HG03159 (cell line): ENCODE measurements at regions not wholly inside any gene's neighbourhood (a gene's known extent, or its start where the extent isn't known, plus 50 kb on each side); places are given as distances from the start of the nearest gene placed in this dataset.
"Not testable (repeated sequence)": the region's sequence is repeated elsewhere in the genome, so short reads cannot be mapped to it uniquely, and the experiment has no call there.

Source experiments
- ATAC-seq: cut with Tn5 transposase; IDR thresholded peaks from one replicate; pipeline ENCODE4 v1.9.1; 2021; ENCODE audit warnings: mild to moderate bottlenecking, moderate library complexity; ENCODE audit not compliant: unreplicated experiment

DNA sequence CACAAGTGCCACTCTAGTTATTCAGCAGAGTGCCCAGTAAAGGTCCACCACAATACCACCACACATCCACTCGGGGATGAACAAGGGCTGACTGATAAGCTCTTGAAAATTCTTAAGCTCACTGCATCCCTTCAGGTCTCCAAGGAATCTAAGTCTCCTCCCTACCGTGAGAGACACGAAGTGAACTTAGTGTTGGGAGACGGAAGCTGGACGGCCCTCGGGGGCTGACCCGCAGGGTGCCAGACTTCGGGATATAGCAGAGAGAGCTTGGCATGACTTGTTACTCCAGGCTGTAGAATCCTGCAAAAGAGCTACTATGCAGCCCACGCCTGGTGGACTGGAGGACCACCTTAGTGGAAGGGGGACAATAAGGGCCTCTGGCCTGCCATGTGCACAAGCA is 75.1 kb downstream of the LYZL1 start:
- ATAC-seq = not testable (repeated sequence)

DNA sequence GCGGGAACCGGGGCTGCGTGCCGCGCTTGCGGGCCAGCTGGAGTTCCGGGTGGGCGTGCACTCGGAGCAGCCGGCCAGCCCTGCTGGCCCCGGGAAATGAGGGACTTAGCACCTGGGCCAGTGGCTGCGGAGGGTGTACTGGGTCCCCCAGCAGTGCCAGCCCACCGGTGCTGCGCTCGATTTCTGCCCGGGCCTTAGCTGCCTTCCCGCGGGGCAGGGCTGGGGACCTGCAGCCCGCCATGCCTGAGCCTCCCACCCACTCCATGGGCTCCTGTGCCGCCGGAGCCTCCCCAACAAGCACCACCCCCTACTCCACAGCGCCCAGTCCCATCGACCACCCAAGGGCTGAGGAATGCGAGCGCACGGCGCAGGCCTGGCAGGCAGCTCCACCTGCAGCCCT is 77.3 kb downstream of the LYZL1 start:
- not testable (repeated sequence) for ATAC-seq

DNA sequence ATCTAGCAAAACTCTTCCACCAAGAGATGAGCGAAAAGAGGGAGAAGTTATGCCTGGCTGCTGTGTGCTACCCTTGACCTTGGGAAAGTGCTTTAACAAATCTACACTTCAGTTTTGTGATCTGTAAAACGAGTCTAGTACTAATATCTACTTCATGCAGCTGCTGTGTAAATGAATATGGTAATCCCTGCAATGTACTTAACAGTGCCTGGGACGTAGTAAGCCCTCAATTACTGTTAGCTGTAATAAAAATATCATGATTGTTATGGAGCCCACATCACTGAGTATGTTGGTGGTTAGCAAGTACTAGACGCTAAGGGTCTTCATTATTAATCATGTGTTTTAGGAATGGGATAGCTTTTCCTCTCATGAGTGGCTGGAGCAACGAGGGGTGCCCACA is 80.5 kb downstream of the LYZL1 start:
- ATAC-seq = no peak

DNA sequence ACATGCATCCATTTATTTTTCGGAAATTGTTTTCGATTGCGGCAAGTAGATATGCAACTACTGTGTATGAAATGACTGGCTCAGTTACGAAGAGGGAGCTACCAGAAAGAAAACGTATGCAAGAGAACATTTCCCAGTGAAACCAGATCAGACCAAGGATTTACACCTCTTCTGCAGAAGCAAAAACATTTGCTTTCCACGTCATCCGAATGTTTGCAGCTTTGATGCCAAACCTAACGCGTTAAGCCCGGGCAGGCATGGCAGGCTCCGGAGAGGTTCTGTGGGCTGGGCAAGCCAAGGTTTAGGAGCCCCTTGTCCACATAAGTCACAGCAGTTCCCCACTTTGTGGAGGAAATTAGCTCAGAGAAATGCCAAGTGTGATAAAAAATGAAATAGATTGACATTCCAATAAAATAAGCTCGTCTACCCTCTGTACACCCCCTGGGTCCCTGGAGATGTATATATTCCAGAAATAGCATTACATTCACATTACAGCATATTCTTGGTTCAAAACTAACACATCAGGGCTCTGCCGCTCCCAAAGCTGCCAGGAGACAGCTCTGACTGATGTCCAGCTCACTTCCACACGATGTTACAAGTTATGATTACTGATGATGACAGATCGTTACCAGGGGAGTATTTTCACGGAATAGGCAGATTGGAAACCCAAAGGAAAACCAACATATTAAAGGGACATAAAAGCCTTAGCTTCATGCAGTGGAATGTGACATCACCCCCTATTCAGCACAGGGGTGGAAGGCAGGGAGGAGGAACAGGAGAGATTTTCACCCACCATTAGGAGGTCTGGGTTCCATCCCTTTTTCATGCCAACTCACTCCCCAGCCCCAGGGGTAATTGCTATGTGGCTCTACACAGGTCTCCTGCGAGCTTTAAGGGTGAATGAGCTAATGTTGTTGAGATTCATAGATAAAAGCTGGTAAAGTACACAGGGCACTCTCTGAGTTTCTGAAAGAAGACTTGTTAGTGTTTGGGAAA is 81.5 kb downstream of the LYZL1 start:
- no peak for ATAC-seq

DNA sequence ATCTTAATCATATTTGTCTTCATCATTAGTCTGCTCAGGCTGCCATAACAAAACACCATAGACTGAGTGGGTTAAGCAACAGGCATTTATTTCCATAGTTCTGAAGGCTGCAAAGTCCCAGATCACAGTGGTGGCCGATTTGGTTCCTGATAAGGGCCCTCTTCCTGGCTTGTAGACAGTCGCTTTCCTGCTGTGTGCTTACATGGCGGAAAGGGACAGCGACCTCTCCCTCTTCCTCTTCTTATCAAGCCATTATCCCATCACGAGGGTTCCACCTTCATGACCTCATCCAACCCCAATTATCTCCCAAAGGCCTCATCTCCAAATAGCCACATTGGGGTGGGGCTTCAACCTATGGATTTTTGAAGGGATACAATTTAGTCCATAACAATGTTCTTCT is 84.0 kb downstream of the LYZL1 start:
- ATAC-seq = no peak

DNA sequence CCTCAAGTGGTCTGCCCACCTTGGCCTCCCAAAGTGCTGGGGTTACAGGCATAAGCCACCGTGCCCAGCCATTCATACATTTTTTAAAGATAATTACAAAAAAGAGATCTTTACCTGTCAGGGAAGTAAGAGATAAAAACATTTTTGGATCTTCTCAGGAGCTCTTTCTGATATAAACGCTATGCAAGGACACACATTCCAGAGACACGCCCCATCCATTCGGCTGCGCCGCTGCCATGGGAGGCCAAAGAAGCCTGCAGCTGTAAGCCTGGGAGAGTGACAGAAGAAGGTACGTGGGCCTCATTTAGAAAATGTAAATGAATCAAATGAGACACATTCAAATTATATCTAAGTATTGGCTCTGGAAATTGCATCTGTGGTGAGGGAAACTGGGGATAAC is 85.3 kb downstream of the LYZL1 start:
- ATAC-seq = no peak

DNA sequence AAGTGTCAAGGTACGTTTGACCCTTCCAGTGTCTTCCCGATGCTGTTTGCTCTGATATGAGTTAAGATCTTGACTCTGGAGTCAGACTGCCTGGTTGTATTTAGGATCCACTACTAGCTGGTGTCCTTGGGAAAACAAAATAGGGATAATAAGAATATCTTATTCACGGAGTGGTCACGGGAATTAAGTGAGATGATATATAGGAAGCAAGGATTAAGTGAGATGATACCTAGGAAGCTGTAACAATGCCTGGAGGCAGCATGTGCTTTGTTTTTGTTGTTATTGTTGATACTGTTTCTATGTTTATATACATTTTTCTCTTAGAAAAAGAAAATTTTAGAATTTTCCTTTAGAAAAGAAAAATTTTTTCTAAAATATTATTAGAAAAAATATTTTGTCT is 87.0 kb downstream of the LYZL1 start:
- no peak for ATAC-seq

DNA sequence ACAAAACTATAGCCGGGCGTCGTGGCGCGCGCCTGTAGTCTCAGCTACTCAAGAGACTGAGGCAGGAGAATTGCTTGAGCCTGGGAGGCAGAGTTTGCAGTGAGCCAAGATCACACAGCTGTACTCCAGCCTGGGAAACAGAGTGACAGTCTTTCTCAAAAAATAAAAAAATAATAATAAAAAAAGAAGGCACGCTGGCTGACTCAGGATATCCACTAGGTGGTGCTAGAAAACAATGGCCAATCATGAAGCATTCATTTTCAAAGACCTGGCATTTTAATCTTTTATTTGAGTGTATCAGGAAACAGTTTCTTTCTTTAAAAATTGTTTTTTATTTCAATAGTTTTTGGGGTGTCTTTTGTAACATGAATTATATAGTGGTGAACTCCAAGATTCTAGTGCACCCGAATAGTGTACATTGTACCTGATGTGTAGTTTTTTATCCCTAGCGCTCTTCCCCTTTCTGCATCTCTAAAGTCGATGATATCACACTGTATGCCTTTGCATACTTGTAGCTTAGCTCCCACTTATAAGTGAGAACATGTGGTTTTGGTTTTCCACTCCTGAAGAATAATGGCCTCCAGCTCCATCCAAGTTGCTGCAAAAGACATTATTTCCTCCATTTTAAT is 88.6 kb downstream of the LYZL1 start:
- no peak for ATAC-seq

DNA sequence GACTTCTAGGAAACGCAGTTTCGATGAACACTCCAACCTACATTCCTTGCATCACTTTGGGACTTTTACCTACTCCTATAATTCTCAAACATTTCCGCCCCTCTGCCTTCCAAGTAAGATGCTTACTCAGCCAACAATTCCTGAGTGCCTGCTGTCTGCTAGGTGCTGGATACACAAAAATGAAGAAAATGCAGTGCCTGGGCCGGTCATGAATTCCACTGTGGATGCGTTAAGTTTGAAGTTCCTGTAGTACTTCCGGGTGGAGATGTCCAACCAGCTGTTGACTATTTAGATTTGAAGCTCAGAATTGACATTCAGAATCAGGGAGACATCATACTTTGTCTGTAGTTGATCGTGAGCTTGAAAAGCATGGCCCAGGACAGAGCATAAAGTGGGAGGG is 89.2 kb downstream of the LYZL1 start:
- ATAC-seq = no peak

DNA sequence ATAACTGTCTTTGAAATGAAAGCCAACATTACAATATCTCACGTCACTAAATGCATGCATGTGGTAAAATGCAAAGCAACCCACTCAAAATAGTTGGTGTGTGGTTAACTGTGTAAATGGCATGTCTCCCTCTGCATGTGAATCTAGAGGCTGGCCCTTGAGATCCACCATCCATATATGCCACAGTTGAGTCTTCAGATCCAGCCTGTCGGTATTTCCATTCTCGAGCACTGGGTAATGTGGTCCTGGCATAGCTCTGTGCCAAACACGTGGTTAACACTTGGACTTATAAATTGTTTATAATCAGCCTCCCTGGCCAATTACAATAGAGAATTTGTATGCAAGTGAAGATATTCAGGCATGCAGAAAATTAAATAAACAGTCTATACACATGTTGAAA is 90.3 kb downstream of the LYZL1 start:
- no peak for ATAC-seq

DNA sequence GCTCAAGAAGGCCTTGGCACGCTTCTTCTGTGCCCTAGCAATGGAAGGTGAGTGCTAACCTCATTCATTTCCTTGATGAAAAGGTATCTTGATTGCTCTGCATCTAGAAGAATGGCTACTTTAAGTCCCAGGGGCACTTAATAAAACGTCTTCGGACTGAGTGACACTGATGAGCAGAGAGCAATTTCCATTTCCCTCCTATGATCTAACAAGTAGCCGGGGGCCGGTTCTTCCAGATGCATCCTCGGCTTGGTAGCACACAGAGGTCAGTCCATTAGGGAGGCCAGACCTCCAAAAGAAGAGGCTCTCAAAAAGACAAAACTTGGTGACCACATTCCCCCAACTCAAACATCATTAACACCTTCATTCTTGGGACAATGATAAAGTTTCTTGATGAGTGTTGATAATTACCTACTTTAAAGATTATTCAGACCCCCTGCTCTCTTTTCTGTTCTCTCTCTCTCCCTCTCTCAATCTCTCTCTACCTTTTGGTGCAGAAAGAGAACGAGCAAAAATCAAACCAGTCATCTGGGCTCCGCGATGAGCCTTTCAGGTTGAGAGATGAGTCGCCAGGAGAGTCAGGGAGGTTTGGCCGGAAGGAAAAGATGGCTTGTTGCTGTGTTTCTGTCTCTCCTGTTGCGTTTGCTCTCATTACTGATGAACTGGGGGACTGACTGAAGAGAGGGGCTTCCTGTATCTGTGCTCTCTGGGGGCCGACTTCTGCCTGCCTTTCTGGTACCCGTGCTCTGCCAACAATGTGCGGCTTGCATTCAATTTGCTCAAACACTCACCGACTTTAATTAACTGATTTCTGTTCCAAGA is 91.1 kb downstream of the LYZL1 start:
- not testable (repeated sequence) for ATAC-seq

DNA sequence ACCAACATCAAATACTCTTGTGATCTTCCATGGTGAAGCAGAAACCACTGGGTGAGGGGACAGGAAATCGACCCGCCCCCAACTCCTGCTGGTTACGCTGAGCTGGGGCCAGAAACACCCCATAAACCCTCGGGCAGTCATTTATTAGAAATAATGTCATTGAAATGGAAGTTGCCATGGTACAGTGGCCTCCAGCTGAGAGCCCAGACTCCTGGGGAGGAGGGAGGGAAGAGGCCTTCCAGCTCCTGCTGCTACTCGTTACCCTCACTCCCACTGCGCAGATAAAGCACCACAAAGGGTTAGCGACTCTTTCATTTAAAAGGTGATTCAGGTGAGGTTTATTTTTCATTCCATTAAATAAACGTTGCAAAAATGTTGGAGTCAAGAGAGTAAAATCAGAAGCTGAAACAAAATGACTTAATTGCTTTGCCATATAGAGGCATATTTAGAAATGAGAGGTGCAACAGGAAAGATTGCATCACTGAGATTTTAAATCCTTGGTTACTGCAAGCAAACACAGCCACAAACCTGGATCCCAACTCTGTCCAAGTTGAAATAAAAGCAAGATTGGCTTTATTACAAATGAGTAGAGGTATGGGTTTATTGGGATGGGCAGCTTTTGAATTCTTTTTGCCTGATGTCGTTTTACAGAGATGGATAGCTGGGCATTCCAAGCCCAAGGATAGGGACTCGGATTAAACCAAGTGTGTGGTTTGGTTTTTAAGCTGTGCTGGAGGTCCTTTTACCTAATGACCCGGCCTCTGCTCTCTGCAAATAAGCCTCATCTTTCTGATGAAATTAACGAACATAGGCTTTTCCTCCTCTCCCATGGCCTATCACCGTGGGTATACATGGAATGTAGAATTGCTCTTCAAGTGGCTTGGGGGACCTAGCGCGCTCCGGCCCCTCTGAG is 92.0 kb downstream of the LYZL1 start:
- ATAC-seq = not testable (repeated sequence)

DNA sequence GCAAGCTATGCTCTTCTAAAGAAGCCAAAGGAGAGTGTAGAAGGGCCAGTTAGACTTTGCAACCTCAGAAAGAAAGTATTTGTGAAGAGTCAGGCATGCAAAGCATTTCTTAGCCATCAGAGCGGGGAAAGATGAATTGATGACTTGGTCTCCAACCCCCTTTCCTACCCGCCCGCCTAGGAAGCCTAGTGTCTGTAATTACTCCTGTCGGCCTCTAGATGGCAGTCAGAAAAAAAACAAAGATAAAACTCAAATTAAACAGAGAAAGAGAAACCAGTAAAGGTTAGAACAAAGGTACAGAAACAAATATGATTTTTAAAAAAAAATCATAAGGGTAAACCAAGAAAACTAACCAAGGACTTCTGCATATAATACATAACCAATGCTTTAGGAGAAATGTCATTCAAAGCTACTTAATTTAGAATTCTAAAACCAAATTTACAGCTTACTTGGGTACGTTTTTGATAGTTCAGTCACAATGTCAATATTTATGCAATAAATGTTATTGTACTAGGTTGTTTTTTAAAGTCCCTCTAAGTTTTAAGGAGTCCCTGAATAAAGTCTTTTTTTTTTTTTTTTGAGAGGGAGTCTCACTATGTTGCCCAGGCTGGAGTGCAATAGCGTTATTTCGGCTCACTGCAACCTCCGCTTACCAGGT is 97.6 kb downstream of the LYZL1 start:
- ATAC-seq = peak; percentile 70

DNA sequence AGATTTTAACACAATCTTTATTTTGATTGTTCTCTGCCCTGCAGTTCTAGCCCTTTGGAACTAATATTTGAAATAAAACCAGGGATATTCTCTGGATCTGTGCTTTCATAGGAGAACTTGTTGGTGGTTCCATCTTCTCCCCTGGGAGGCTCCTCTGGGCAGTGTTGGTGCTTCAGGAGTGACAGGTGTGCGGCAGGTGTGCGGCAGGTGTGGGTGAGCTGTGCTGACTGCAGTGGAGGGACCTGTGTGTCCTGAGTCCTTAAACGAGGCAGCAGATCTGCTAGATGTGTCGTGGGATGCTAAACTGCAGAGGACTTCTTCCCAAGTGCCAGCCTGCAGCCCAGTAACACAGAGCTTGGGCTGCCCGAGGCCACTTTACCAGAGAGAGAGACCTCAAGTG is 98.4 kb downstream of the LYZL1 start:
- no peak for ATAC-seq

DNA sequence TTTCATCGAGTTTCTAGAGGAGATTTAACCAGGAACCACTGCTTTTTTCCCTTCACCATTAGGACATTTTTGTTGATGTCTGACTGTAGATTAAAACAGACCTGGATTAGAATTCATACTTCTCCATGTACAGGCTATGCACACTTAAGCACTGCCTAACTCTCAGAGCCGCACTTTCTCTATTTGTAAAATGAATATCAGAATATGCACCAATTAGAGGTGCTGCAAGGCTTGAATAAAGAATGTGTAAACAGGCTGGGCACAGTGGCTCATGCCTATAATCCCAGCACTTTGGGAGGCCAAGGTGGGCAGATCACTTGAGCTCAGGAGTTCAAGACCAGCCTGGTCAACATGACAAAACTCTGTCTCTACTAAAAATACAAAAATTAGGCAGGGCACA is 99.2 kb downstream of the LYZL1 start:
- ATAC-seq = not testable (repeated sequence)

DNA sequence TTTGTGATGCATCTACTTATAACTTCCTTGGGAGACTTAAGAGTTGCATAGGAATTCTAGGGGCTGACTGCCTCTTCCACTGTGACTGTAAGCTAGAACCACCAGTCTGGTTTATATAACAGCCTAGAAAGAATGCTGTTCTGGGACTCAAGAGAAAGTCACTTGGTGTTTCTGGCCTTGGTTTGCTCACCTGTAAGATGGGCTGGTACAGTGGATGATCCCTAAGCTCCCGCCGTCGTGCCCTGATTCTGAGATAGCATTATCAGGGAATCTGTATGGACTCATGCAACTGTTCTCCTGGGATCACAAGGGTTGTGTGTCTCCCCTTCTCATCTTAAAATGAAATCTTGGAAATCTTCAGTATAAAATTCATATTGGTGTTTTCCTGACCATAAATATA is 100.6 kb downstream of the LYZL1 start:
- no peak for ATAC-seq

DNA sequence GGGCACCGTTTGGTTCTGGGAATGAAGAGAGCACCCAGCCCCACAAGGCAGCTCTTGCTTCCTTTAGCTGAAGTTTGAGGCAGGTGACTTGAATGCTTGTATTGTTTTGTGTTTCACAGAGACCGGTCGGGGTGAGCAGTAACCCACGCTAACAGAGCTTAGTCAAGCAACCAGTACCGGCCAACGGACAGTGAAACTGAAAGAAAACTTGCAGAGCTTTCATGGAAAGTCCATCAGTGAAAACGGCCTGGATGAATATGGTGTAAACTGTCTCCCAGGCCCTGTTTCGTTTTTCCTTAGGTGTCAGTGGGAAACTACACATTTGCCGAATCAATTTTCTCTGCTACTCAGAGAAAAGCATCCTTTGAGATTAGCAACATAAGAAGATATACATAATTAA is 101.1 kb downstream of the LYZL1 start:
- ATAC-seq = no peak

DNA sequence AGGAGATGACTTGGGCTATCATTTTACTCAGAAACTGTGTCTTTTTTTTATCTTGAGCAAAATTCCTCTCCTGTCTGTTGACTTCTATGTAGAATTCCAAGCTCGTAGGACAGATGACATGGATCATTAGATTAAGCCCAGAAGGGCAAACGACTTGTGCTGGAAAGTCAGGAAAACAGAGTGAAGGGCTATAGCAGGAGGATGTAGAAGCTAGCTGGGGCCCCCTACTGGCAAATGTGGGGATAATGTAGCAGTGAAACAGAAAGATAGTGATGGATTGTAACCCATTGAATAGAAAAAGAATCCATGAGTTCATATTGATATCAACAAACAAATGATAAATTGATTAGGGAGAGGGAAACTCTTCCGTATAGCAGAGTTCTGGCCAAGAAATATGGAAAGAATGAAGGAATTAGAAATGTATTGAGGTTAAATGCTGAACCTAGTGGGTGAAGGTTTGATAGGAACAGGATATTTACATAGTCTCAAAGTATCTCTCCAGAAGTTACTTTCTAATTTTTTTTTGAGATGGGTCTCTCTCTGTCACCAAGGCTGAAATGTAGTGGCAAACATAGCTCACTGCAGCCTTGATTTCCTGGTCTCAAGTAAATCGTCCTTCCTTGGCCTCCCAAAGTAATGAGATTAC is 103.6 kb downstream of the LYZL1 start:
- peak; percentile 73 for ATAC-seq

DNA sequence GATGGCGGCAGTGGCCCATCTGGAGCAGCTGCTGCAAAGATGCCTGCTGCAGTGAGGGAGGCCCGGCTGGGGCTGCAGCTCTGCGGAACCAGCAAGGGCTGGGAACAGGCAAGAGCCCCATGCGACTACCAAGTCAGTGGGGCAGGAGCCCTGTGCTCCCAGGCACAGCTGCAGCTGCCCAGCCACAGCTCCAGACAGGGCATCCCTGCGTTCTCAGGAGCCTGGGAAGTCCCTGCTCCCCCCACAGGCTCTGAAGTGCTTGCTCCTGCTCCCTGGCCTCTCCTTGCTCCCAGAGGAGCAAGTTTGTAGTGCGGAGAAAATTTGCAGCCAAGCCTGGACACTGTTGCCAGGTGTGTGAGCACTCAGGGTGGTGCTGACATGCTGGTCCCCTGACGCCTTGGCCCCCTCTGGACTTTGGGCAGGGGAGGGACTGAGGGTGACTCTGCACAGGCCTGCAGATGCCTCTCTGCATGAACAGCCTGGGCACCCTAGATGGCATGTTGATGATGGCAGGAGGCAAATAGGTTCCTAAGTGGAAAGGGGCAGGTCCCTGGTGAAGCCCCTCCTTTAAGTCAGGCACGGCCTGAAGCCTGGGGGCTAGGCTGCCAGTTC is 105.6 kb downstream of the LYZL1 start:
- ATAC-seq = no peak
